Neural progenitor cell (in vitro differentiated cells): ENCODE measurements at regions not wholly inside any gene's neighbourhood (a gene's known extent, or its start where the extent isn't known, plus 50 kb on each side); places are given as distances from the start of the nearest gene placed in this dataset.

Source experiments
- DNase-seq: peaks from one replicate; pipeline ENCODE4 v3.0.0-alpha.2; 2016; ENCODE audit warnings: low spot score
- H2AFZ ChIP-seq: fragments of 200-600 bp; sonication (generic); replicated peaks from 2 replicates; pipeline ENCODE4 v1.6.1; 2016; ENCODE audit warnings: antibody characterized with exemption
- H3F3A ChIP-seq: fragments of 200-600 bp; sonication (generic); 2 replicates; pipeline ENCODE4 v1.6.1; 2016; ENCODE audit warnings: antibody characterized with exemption, low read depth
- H3K27ac ChIP-seq: fragments of 200-600 bp; sonication (generic); 2 replicates; pipeline ENCODE4 v1.5.1; 2016; ENCODE audit warnings: mild to moderate bottlenecking
- H3K27me3 ChIP-seq: fragments of 200-600 bp; sonication (generic); 2 replicates; pipeline ENCODE4 v1.6.1; 2016; ENCODE audit warnings: mild to moderate bottlenecking, moderate library complexity
- H3K36me3 ChIP-seq: fragments of 200-600 bp; sonication (generic); 2 replicates; pipeline ENCODE4 v1.5.1; 2016
- H3K4me1 ChIP-seq: fragments of 200-600 bp; sonication (generic); 2 replicates; pipeline ENCODE4 v1.6.1; 2016; ENCODE audit warnings: mixed run types
- H3K4me2 ChIP-seq: fragments of 200-600 bp; sonication (generic); 2 replicates; pipeline ENCODE4 v1.6.1; 2016
- H3K4me3 ChIP-seq: fragments of 200-600 bp; sonication (generic); 2 replicates; pipeline ENCODE4 v1.5.1; 2016
- H3K79me2 ChIP-seq: fragments of 200-600 bp; sonication (generic); 2 replicates; pipeline ENCODE4 v1.6.1; 2016; ENCODE audit warnings: low read depth
- H3K9ac ChIP-seq: fragments of 200-600 bp; sonication (generic); 2 replicates; pipeline ENCODE4 v1.6.1; 2016
- H3K9me3 ChIP-seq: fragments of 200-600 bp; sonication (generic); 2 replicates; pipeline ENCODE4 v1.5.1; 2016; ENCODE audit warnings: low read depth
- H4K20me1 ChIP-seq: fragments of 200-600 bp; sonication (generic); 2 replicates; pipeline ENCODE4 v1.6.1; 2016; ENCODE audit warnings: low read depth
- H3K27ac Mint-ChIP-seq: 3 replicates; pipeline ENCODE4 v1.8.0; 2021; ENCODE audit warnings: mixed read lengths
- H3K27me3 Mint-ChIP-seq: 2 replicates; pipeline ENCODE4 v1.8.0; 2022; ENCODE audit warnings: low read depth, mild to moderate bottlenecking, inconsistent platforms, moderate library complexity, mixed read lengths; ENCODE audit not compliant: insufficient read depth
- H3K36me3 Mint-ChIP-seq: 3 replicates; pipeline ENCODE4 v1.8.0; 2021; ENCODE audit warnings: mixed read lengths
- H3K4me1 Mint-ChIP-seq: 3 replicates; pipeline ENCODE4 v1.8.0; 2021; ENCODE audit warnings: mixed read lengths
- H3K4me3 Mint-ChIP-seq: 3 replicates; pipeline ENCODE4 v1.8.0; 2021; ENCODE audit warnings: mild to moderate bottlenecking, moderate library complexity, mixed read lengths
- H3K9me3 Mint-ChIP-seq: 3 replicates; pipeline ENCODE4 v1.8.0; 2020; ENCODE audit warnings: mixed read lengths
- CTCF ChIP-seq: fragments of 200-600 bp; sonication (generic); IDR thresholded peaks from 2 replicates; pipeline ENCODE4 v1.5.1; 2017; ENCODE audit warnings: antibody characterized with exemption, mild to moderate bottlenecking
- EZH2 ChIP-seq: fragments of 200-600 bp; sonication (generic); IDR thresholded peaks from 2 replicates; pipeline ENCODE4 v1.6.1; 2017; ENCODE audit warnings: antibody characterized with exemption, mild to moderate bottlenecking, moderate library complexity
- EZH2phosphoT487 ChIP-seq: fragments of 200-600 bp; sonication (generic); IDR thresholded peaks from 2 replicates; pipeline ENCODE4 v1.6.1; 2017; ENCODE audit warnings: antibody characterized with exemption

GRCh38 chr6:9086331-9086730, 651.0 kb upstream of the SLC35B3 start:
- no peaks in the 10 kb centered on the region for H3K36me3 ChIP-seq

GRCh38 chr6:9085709-9086070, 650.3 kb upstream of the SLC35B3 start:
- Histone ChIP-seq H3K27me3 (no peaks in the 10 kb centered on the region), H3K9ac (no peak overlapping the region), H3K79me2 (no peaks in the 10 kb centered on the region), H3K4me3 (no peak overlapping the region), H2AFZ (no peak overlapping the region), H3K4me1 (peaks cover 32% of the 10 kb centered on the region), H3K4me2 (peak overlapping the region; percentile 52), H4K20me1 (no peaks in the 10 kb centered on the region), H3K9me3 (no peaks in the 10 kb centered on the region), H3K36me3 (no peaks in the 10 kb centered on the region), H3F3A (peaks cover 20% of the 10 kb centered on the region), H3K27ac (no peak overlapping the region)
- Mint-ChIP-seq H3K27me3 (peaks cover 9% of the 10 kb centered on the region), H3K4me1 (peaks cover 24% of the 10 kb centered on the region), H3K27ac (no peak overlapping the region), H3K9me3 (no peaks in the 10 kb centered on the region), H3K4me3 (no peak overlapping the region), H3K36me3 (no peaks in the 10 kb centered on the region)
- TF ChIP-seq CTCF (no peak), EZH2phosphoT487 (no peak), EZH2 (no peak)
- DNase-seq: no peak

More at GRCh38 chr6:9086331-9086730, 651.0 kb upstream of the SLC35B3 start:
- no peaks in the 10 kb centered on the region for H3K36me3 Mint-ChIP-seq
- H2AFZ ChIP-seq: no peak overlapping the region
- H3K4me2 ChIP-seq: no peak overlapping the region
- H3K79me2 ChIP-seq: no peaks in the 10 kb centered on the region
- no peak for DNase-seq
- no peak for TF ChIP-seq CTCF
- no peak for TF ChIP-seq EZH2phosphoT487
- TF ChIP-seq EZH2: no peak
- H4K20me1 ChIP-seq: no peaks in the 10 kb centered on the region
- no peak overlapping the region for H3K27ac ChIP-seq
- H3K4me3 Mint-ChIP-seq: no peak overlapping the region
- H3K27me3 Mint-ChIP-seq: peaks cover 12% of the 10 kb centered on the region
- no peak overlapping the region for H3K27ac Mint-ChIP-seq
- no peaks in the 10 kb centered on the region for H3K9me3 Mint-ChIP-seq
- no peaks in the 10 kb centered on the region for H3K9me3 ChIP-seq
- H3K9ac ChIP-seq: no peak overlapping the region
- no peak overlapping the region for H3K4me3 ChIP-seq
- H3F3A ChIP-seq: peaks cover 20% of the 10 kb centered on the region
- peaks cover 32% of the 10 kb centered on the region for H3K4me1 ChIP-seq
- H3K4me1 Mint-ChIP-seq: peaks cover 24% of the 10 kb centered on the region
- no peaks in the 10 kb centered on the region for H3K27me3 ChIP-seq

- no peak overlapping the region for H3K9ac ChIP-seq
- peak overlapping the region; percentile 52 for H3K4me2 ChIP-seq
- H3K27ac ChIP-seq: peak overlapping the region; percentile 17
- Mint-ChIP-seq H3K27me3 (peaks cover 8% of the 10 kb centered on the region), H3K9me3 (no peaks in the 10 kb centered on the region), H3K4me3 (no peak overlapping the region), H3K36me3 (no peaks in the 10 kb centered on the region), H3K4me1 (peaks cover 24% of the 10 kb centered on the region), H3K27ac (no peak overlapping the region)
- H2AFZ ChIP-seq: peak overlapping the region; percentile 11
- DNase-seq: no peak
- no peaks in the 10 kb centered on the region for H3K36me3 ChIP-seq
- TF ChIP-seq EZH2phosphoT487 (no peak), CTCF (no peak), EZH2 (no peak)
- H3K27me3 ChIP-seq: no peaks in the 10 kb centered on the region
- H3K4me3 ChIP-seq: no peak overlapping the region
- H3K9me3 ChIP-seq: no peaks in the 10 kb centered on the region
- H3K79me2 ChIP-seq: no peaks in the 10 kb centered on the region
- no peaks in the 10 kb centered on the region for H4K20me1 ChIP-seq
- peaks cover 32% of the 10 kb centered on the region for H3K4me1 ChIP-seq
- H3F3A ChIP-seq: peaks cover 20% of the 10 kb centered on the region
Observed at GRCh38 chr6:9085054-9085708, 649.8 kb upstream of the SLC35B3 start.
